ENCODE measurements at regions not wholly inside any gene's neighbourhood (a gene's known extent, or its start where the extent isn't known, plus 50 kb on each side); places are given as distances from the start of the nearest gene placed in this dataset.
"Not testable (repeated sequence)": the region's sequence is repeated elsewhere in the genome, so short reads cannot be mapped to it uniquely, and the experiment has no call there.

GRCh38 chr1:208709981-208710380 is 465.8 kb upstream of the PLXNA2 start:
- DNase-seq (ENCODE audit: low read depth, low spot score): no peak

- no peak for DNase-seq (ENCODE audit: low read depth, low spot score)
Observed at GRCh38 chr1:208714323-208714722, 470.1 kb upstream of the PLXNA2 start.

GRCh38 chr1:208717525-208717924 is 473.3 kb upstream of the PLXNA2 start:
- no peak for DNase-seq (ENCODE audit: low read depth, low spot score)

GRCh38 chr1:208722592-208722991 is 478.4 kb upstream of the PLXNA2 start:
- DNase-seq (ENCODE audit: low read depth, low spot score): no peak

- DNase-seq (ENCODE audit: low read depth, low spot score): no peak
Observed at GRCh38 chr1:208724079-208724478, 479.9 kb upstream of the PLXNA2 start.

- DNase-seq (ENCODE audit: low read depth, low spot score): no peak
Observed at GRCh38 chr1:208728815-208729214, 484.6 kb upstream of the PLXNA2 start.

GRCh38 chr1:208731981-208732821 is 488.0 kb upstream of the PLXNA2 start:
- no peak for DNase-seq (ENCODE audit: low read depth, low spot score)

GRCh38 chr1:208737161-208737560 is 493.0 kb upstream of the PLXNA2 start:
- no peak for DNase-seq (ENCODE audit: low read depth, low spot score)

GRCh38 chr1:208737922-208738321 is 493.7 kb upstream of the PLXNA2 start:
- DNase-seq (ENCODE audit: low read depth, low spot score): no peak

GRCh38 chr1:208739636-208740035 is 495.5 kb upstream of the PLXNA2 start:
- DNase-seq (ENCODE audit: low read depth, low spot score): not testable (repeated sequence)

- DNase-seq (ENCODE audit: low read depth, low spot score): no peak
Observed at GRCh38 chr1:208741296-208741695, 497.1 kb upstream of the PLXNA2 start.

GRCh38 chr1:208743361-208743760 is 499.2 kb upstream of the PLXNA2 start:
- no peak for DNase-seq (ENCODE audit: low read depth, low spot score)

- DNase-seq (ENCODE audit: low read depth, low spot score): no peak
Observed at GRCh38 chr1:208747979-208748378, 503.8 kb upstream of the PLXNA2 start.

- no peak for DNase-seq (ENCODE audit: low read depth, low spot score)
Observed at GRCh38 chr1:208748387-208749165, 504.4 kb upstream of the PLXNA2 start.

- DNase-seq (ENCODE audit: low read depth, low spot score): no peak
Observed at GRCh38 chr1:208756339-208756981, 512.3 kb upstream of the PLXNA2 start.

- DNase-seq (ENCODE audit: low read depth, low spot score): no peak
Observed at GRCh38 chr1:208757846-208758245, 513.7 kb upstream of the PLXNA2 start.

GRCh38 chr1:208759255-208759654 is 515.1 kb upstream of the PLXNA2 start:
- DNase-seq (ENCODE audit: low read depth, low spot score): no peak

- DNase-seq (ENCODE audit: low read depth, low spot score): no peak
Observed at GRCh38 chr1:208763971-208764370, 519.8 kb upstream of the PLXNA2 start.

- DNase-seq (ENCODE audit: low read depth, low spot score): no peak
Observed at GRCh38 chr1:208766832-208767231, 522.6 kb upstream of the PLXNA2 start.

- DNase-seq (ENCODE audit: low read depth, low spot score): no peak
Observed at GRCh38 chr1:208767816-208768215, 523.6 kb upstream of the PLXNA2 start.

GRCh38 chr1:208772891-208773290 is 528.7 kb upstream of the PLXNA2 start:
- no peak for DNase-seq (ENCODE audit: low read depth, low spot score)

GRCh38 chr1:208775841-208776240 is 531.7 kb upstream of the PLXNA2 start:
- DNase-seq (ENCODE audit: low read depth, low spot score): no peak

Data from activated naive CD8-positive, alpha-beta T cell treated with anti-CD3 and anti-CD28 coated beads, Interleukin-2, amount 50 U/mL, for 16 hours (primary cell).